ENCODE measurements at regions not wholly inside any gene's neighbourhood (a gene's known extent, or its start where the extent isn't known, plus 50 kb on each side); places are given as distances from the start of the nearest gene placed in this dataset.

GRCh38 chr11:45071232-45071631, 75.2 kb upstream of the PRDM11 start:
- H3K4me3 ChIP-seq (ENCODE audit: low read depth, low read length), result no peak overlapping the region
- no peak for TF ChIP-seq CTCF (IDR thresholded peaks at IDR 0.05; ENCODE audit: low read depth, low read length)
- DNase-seq (ENCODE audit: low read depth, low spot score), result no peak
- in situ Hi-C loops (cut with HindIII; ENCODE audit: low sequenced_read_pairs), result no loop called here

- TF ChIP-seq CTCF (IDR thresholded peaks at IDR 0.05; ENCODE audit: low read depth, low read length), result no peak
- in situ Hi-C loops (cut with HindIII; ENCODE audit: low sequenced_read_pairs), result no loop called here
- no peak for DNase-seq (ENCODE audit: low read depth, low spot score)
- H3K4me3 ChIP-seq (ENCODE audit: low read depth, low read length), result no peak overlapping the region
Measured at GRCh38 chr11:45073685-45074141, 72.7 kb upstream of the PRDM11 start.

GRCh38 chr11:45075519-45075918, 70.9 kb upstream of the PRDM11 start:
- no peak for TF ChIP-seq CTCF (IDR thresholded peaks at IDR 0.05; ENCODE audit: low read depth, low read length)
- in situ Hi-C loops (cut with HindIII; ENCODE audit: low sequenced_read_pairs), result no loop called here
- DNase-seq (ENCODE audit: low read depth, low spot score), result no peak
- no peak overlapping the region for H3K4me3 ChIP-seq (ENCODE audit: low read depth, low read length)

GRCh38 chr11:45075952-45076351, 70.5 kb upstream of the PRDM11 start:
- DNase-seq (ENCODE audit: low read depth, low spot score), result no peak

GRCh38 chr11:45076761-45077160, 69.7 kb upstream of the PRDM11 start:
- DNase-seq (ENCODE audit: low read depth, low spot score), result no peak
- in situ Hi-C loops (cut with HindIII; ENCODE audit: low sequenced_read_pairs), result no loop called here
- TF ChIP-seq CTCF (IDR thresholded peaks at IDR 0.05; ENCODE audit: low read depth, low read length), result no peak

More at GRCh38 chr11:45075952-45076351, 70.5 kb upstream of the PRDM11 start:
- no peak overlapping the region for H3K4me3 ChIP-seq (ENCODE audit: low read depth, low read length)
- in situ Hi-C loops (cut with HindIII; ENCODE audit: low sequenced_read_pairs), result no loop called here
- TF ChIP-seq CTCF (IDR thresholded peaks at IDR 0.05; ENCODE audit: low read depth, low read length), result no peak

GRCh38 chr11:45078236-45079074, 68.0 kb upstream of the PRDM11 start:
- no peak overlapping the region for H3K4me3 ChIP-seq (ENCODE audit: low read depth, low read length)
- no peak for TF ChIP-seq CTCF (IDR thresholded peaks at IDR 0.05; ENCODE audit: low read depth, low read length)
- in situ Hi-C loops (cut with HindIII; ENCODE audit: low sequenced_read_pairs), result no loop called here
- no peak for DNase-seq (ENCODE audit: low read depth, low spot score)

More at GRCh38 chr11:45076761-45077160, 69.7 kb upstream of the PRDM11 start:
- H3K4me3 ChIP-seq (ENCODE audit: low read depth, low read length), result no peak overlapping the region

All from astrocyte of the spinal cord (primary cell).